Frontal cortex (tissue), 3 donors: ENCODE measurements at regions not wholly inside any gene's neighbourhood (a gene's known extent, or its start where the extent isn't known, plus 50 kb on each side); places are given as distances from the start of the nearest gene placed in this dataset.

Experiments used
- DNase-seq, 2 donors: peaks; one replicate each; pipeline ENCODE4 v3.0.0; 2012; ENCODE audit warnings: low spot score in 2 of 2
- FAIRE-seq: peaks from 2 replicates; lab custom pipeline; 2012; peaks lifted over from hg19 to GRCh38; lab: Jason Lieb, UNC
- donor health status: control.
- donor health status: control.
- donor health status: control.

GRCh38 chr18:2281523-2282199, 289.6 kb downstream of the METTL4 start:
- no peak for DNase-seq
- no peak for FAIRE-seq

- FAIRE-seq (no peak), DNase-seq (no peak)
These were observed 278.0 kb downstream of the METTL4 start for GRCh38 chr18:2293109-2293839.

- FAIRE-seq (no peak), DNase-seq (no peak)
These were observed 270.0 kb downstream of the METTL4 start for GRCh38 chr18:2301316-2301715.

- no peak for FAIRE-seq
These were observed 269.3 kb downstream of the METTL4 start for GRCh38 chr18:2302012-2302411.

GRCh38 chr18:2302628-2303516, 268.4 kb downstream of the METTL4 start:
- no peak for FAIRE-seq
- DNase-seq: no peak

More at GRCh38 chr18:2302012-2302411, 269.3 kb downstream of the METTL4 start:
- DNase-seq: no peak

GRCh38 chr18:2303517-2304238, 267.6 kb downstream of the METTL4 start:
- no peak for DNase-seq
- no peak for FAIRE-seq

GRCh38 chr18:2304378-2305175, 266.7 kb downstream of the METTL4 start:
- no peak for FAIRE-seq
- no peak for DNase-seq

GRCh38 chr18:2306606-2307005, 264.7 kb downstream of the METTL4 start:
- FAIRE-seq (no peak), DNase-seq (no peak)

GRCh38 chr18:2310886-2311285, 260.4 kb downstream of the METTL4 start:
- no peak for FAIRE-seq
- DNase-seq: no peak

GRCh38 chr18:2312440-2312839, 258.9 kb downstream of the METTL4 start:
- DNase-seq: no peak
- no peak for FAIRE-seq

GRCh38 chr18:2313332-2313731, 258.0 kb downstream of the METTL4 start:
- FAIRE-seq (no peak), DNase-seq (no peak)

- DNase-seq (no peak), FAIRE-seq (no peak)
These were observed 255.1 kb downstream of the METTL4 start for GRCh38 chr18:2316082-2316750.

GRCh38 chr18:2316751-2317696, 254.3 kb downstream of the METTL4 start:
- DNase-seq (no peak), FAIRE-seq (no peak)

GRCh38 chr18:2324459-2324858, 246.8 kb downstream of the METTL4 start:
- FAIRE-seq (no peak), DNase-seq (no peak)

GRCh38 chr18:2325308-2325849, 245.9 kb downstream of the METTL4 start:
- DNase-seq (no peak), FAIRE-seq (no peak)

GRCh38 chr18:2325933-2326332, 245.4 kb downstream of the METTL4 start:
- no peak for DNase-seq
- FAIRE-seq: no peak

GRCh38 chr18:2326999-2327398, 244.3 kb downstream of the METTL4 start:
- DNase-seq (no peak), FAIRE-seq (no peak)
